B cell (primary cell): ENCODE measurements at regions not wholly inside any gene's neighbourhood (a gene's known extent, or its start where the extent isn't known, plus 50 kb on each side); places are given as distances from the start of the nearest gene placed in this dataset.

Experiments
- EZH2 ChIP-seq: IDR thresholded peaks from 2 replicates; pipeline ENCODE4 v1.6.1; 2012; ENCODE audit warnings: borderline replicate concordance, low read depth, mild to moderate bottlenecking, moderate library complexity, low read length; ENCODE audit not compliant: insufficient read depth, poor library complexity, severe bottlenecking
- TF ChIP-seq, protein P1 (sequence below): fragments of 200-600 bp; IDR thresholded peaks from one replicate; pipeline ENCODE4 v1.8.0; 2022; ENCODE audit warnings: antibody characterized with exemption, mild to moderate bottlenecking

DNA sequence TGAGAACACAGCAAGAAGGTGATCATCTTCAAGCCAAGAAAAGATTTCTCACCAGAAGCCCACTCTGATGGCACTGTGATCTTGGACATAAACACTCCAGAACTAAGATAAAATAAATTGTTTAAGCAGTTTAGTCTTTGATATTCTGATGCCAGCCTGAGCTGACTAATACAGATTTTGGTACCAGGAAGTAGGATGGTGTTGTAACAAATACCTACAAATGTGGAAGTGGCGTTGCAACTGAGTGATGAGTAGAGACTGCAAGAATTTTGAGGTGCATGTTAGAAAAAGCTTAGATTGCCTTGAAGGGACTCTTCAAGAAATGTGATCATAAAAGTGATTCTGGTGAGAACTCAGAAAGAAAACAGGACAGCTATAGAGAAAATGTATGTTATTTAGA is 592.4 kb upstream of the DAB2 start:
- TF ChIP-seq, protein P1, sequence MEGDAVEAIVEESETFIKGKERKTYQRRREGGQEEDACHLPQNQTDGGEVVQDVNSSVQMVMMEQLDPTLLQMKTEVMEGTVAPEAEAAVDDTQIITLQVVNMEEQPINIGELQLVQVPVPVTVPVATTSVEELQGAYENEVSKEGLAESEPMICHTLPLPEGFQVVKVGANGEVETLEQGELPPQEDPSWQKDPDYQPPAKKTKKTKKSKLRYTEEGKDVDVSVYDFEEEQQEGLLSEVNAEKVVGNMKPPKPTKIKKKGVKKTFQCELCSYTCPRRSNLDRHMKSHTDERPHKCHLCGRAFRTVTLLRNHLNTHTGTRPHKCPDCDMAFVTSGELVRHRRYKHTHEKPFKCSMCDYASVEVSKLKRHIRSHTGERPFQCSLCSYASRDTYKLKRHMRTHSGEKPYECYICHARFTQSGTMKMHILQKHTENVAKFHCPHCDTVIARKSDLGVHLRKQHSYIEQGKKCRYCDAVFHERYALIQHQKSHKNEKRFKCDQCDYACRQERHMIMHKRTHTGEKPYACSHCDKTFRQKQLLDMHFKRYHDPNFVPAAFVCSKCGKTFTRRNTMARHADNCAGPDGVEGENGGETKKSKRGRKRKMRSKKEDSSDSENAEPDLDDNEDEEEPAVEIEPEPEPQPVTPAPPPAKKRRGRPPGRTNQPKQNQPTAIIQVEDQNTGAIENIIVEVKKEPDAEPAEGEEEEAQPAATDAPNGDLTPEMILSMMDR, result no peak
- no peak for TF ChIP-seq EZH2
